GM12878 (cell line): ENCODE measurements at regions not wholly inside any gene's neighbourhood (a gene's known extent, or its start where the extent isn't known, plus 50 kb on each side); places are given as distances from the start of the nearest gene placed in this dataset.

Experiments used
- ATAC-seq: fragments of 200-7000 bp; cut with Tn5 transposase; 3 replicates; pipeline ENCODE4 v1.9.1; 2020; ENCODE audit warnings: mild to moderate bottlenecking, moderate library complexity
- BruUV-seq: library from RNA; stranded (reverse); fragments of 400-500 nt; replicated peaks from 2 replicates; lab custom pipeline; 2021; lab: Mats Ljungman, UMichigan
- CTCF ChIA-PET: fragments of 300-600 bp; sonication (Branson Sonifier 250); formaldehyde crosslinking; extraction: SDS; loops from one replicate; lab custom pipeline; 2021; ENCODE audit warnings: inconsistent platforms; lab: Yijun Ruan, JAX
- POLR2A ChIA-PET: fragments of 350-600 bp; formaldehyde crosslinking; extraction: SDS; loops from one replicate; lab custom pipeline; 2021; ENCODE audit warnings: inconsistent platforms; lab: Charles Lee
- RAD21 ChIA-PET: fragments of 300-600 bp; sonication (Branson Sonifier 250); formaldehyde crosslinking; loops from one replicate; lab custom pipeline; 2023; ENCODE audit warnings: antibody characterized with exemption; ENCODE audit not compliant: unreplicated experiment; lab: Charles Lee
- SMC1A ChIA-PET: fragments of 300-600 bp; sonication (Branson Sonifier 250); formaldehyde crosslinking; loops from one replicate; lab custom pipeline; 2023; ENCODE audit not compliant: unreplicated experiment, uncharacterized antibody; lab: Charles Lee
- DNase-seq: peaks from one replicate; pipeline ENCODE4 v3.0.0-alpha.2; 2011; ENCODE audit warnings: low read depth, low spot score
- FAIRE-seq: peaks from 3 replicates; lab custom pipeline; 2011; peaks lifted over from hg19 to GRCh38; lab: Jason Lieb, UNC
- H2AFZ ChIP-seq: 2 replicates; pipeline ENCODE4 v1.6.0; 2011; ENCODE audit warnings: low read depth, low read length, control low read depth; ENCODE audit not compliant: control insufficient read depth
- H3K27ac ChIP-seq: 2 replicates; pipeline ENCODE4 v1.5.1; 2011; ENCODE audit warnings: control low read depth; ENCODE audit not compliant: control insufficient read depth, insufficient read depth
- H3K27me3 ChIP-seq, 2 experiments: replicated peaks in 1 of 2; 2 replicates each; pipeline versions ENCODE4 v1.6.0 to v1.6.1; 2011; ENCODE audit warnings: low read length in 1 of 2; ENCODE audit not compliant: control insufficient read depth in 2 of 2, insufficient read depth in 2 of 2
- H3K36me3 ChIP-seq, 2 experiments: 2 replicates each; pipeline ENCODE4 v1.5.1; 2011; ENCODE audit warnings: low read length in 1 of 2; ENCODE audit not compliant: control insufficient read depth in 2 of 2, insufficient read depth in 2 of 2
- H3K4me1 ChIP-seq: 2 replicates; pipeline ENCODE4 v1.6.1; 2011; ENCODE audit warnings: mild to moderate bottlenecking, low read length, moderate library complexity, mixed read lengths; ENCODE audit not compliant: control insufficient read depth, insufficient read depth
- H3K4me2 ChIP-seq: 2 replicates; pipeline ENCODE4 v1.6.0; 2011; ENCODE audit warnings: control low read depth; ENCODE audit not compliant: control insufficient read depth, insufficient read depth
- H3K4me3 ChIP-seq: fragments of 200-600 bp; sonication (generic); 2 replicates; pipeline ENCODE4 v1.5.1; 2016
- H3K79me2 ChIP-seq: 2 replicates; pipeline ENCODE4 v1.6.0; 2011; ENCODE audit warnings: low read length; ENCODE audit not compliant: control insufficient read depth, insufficient read depth
- H3K9ac ChIP-seq: 2 replicates; pipeline ENCODE4 v1.8.0; 2011; ENCODE audit warnings: low read length, control low read depth, mixed read lengths; ENCODE audit not compliant: control insufficient read depth, insufficient read depth
- H3K9me3 ChIP-seq: replicated peaks from 3 replicates; pipeline ENCODE4 v1.5.1; 2011; ENCODE audit warnings: mild to moderate bottlenecking, low read length; ENCODE audit not compliant: control insufficient read depth, insufficient read depth
- H4K20me1 ChIP-seq: 2 replicates; pipeline ENCODE4 v1.6.0; 2011; ENCODE audit not compliant: control insufficient read depth, insufficient read depth
- IKZF1 ChIP-seq: fragments of 450-650 bp; conservative IDR thresholded peaks from 2 replicates; pipeline ENCODE4 v1.6.1; 2017; ENCODE audit warnings: antibody characterized with exemption, mild to moderate bottlenecking
- NR2C1 ChIP-seq: fragments of 450-650 bp; IDR thresholded peaks from 2 replicates; pipeline ENCODE4 v1.6.1; 2017; ENCODE audit warnings: antibody characterized with exemption, mild to moderate bottlenecking, moderate library complexity
- PBX3 ChIP-seq: IDR thresholded peaks from 2 replicates; pipeline ENCODE4 v1.6.1; 2011; ENCODE audit warnings: mild to moderate bottlenecking, low read depth, low read length, moderate library complexity; ENCODE audit not compliant: insufficient replicate concordance
- SP1 ChIP-seq: IDR thresholded peaks from one replicate; pipeline ENCODE4 v1.6.1; 2011; ENCODE audit warnings: low read depth, low read length
- STAT1 ChIP-seq: fragments of 450-650 bp; conservative IDR thresholded peaks from 2 replicates; pipeline ENCODE4 v1.6.1; 2014; ENCODE audit warnings: antibody characterized with exemption, mild to moderate bottlenecking
- WGBS: methylation state at CpG from one replicate; pipeline ENCODE4 v1.1.6; 2016; ENCODE audit warnings: low lambda C conversion rate; ENCODE audit not compliant: insufficient replicate concordance, insufficient coverage; ENCODE audit errors: missing lambda C conversion rate; 5-methylcytosine and 5-hydroxymethylcytosine counted together
- in situ Hi-C: fragments of 300-500 bp; cut with MboI; formaldehyde crosslinking; loops from 9 replicates; pipeline ENCODE4 v1.14.3; 2018; ENCODE audit warnings: mixed read lengths
- intact Hi-C: fragments of 100-400 bp; cut with micrococcal nuclease; formaldehyde crosslinking; loops from one replicate; pipeline ENCODE4 v1.14.2; 2022; ENCODE audit not compliant: unreplicated experiment

GRCh38 chr6:7042056-7042653 is 65.6 kb upstream of the RREB1 start:
- Histone ChIP-seq H3K36me3 (no peaks in the 10 kb centered on the region), H3K27ac (no peak overlapping the region), H3K9ac (no peak overlapping the region), H3K4me1 (no peaks in the 10 kb centered on the region), H4K20me1 (no peaks in the 10 kb centered on the region), H3K27me3 (no peaks in the 10 kb centered on the region; a peak in 1 of 4 replicates), H3K4me3 (no peak overlapping the region), H3K79me2 (no peaks in the 10 kb centered on the region), H3K9me3 (no peaks in the 10 kb centered on the region), H2AFZ (peak overlapping the region; percentile 74), H3K4me2 (no peak overlapping the region)
- POLR2A ChIA-PET, result no interaction called here
- in situ Hi-C loops (no loop called here), intact Hi-C loops (no loop called here)
- FAIRE-seq (no peak), ATAC-seq (no peak), DNase-seq (no peak)
- TF ChIP-seq PBX3 (no peak), NR2C1 (no peak), SP1 (no peak), IKZF1 (no peak), STAT1 (no peak)
- SMC1A ChIA-PET, result no interaction called here
- no TSS peak for BruUV-seq
- RAD21 ChIA-PET, result no interaction called here
- 58% methylated on average over 12 of the region's 12 CpGs for WGBS
- CTCF ChIA-PET, result no interaction called here
